DMS53 treated with DMSO at 0.1 percent for 48 hours (cell line): ENCODE measurements at regions not wholly inside any gene's neighbourhood (a gene's known extent, or its start where the extent isn't known, plus 50 kb on each side); places are given as distances from the start of the nearest gene placed in this dataset.

Experiments
- DNase-seq: peaks from one replicate; lab custom pipeline; 2025; ENCODE audit not compliant: unreplicated experiment; lab: John Stamatoyannopoulos, UW

GRCh38 chr7:28292834-28293526 lies 112.4 kb upstream of the JAZF1 start:
- DNase-seq: no peak

GRCh38 chr7:28293527-28293835 lies 112.9 kb upstream of the JAZF1 start:
- no peak for DNase-seq

- DNase-seq: peak; percentile 39
These were observed 115.5 kb upstream of the CREB5 start for GRCh38 chr7:28296571-28297483.

- no peak for DNase-seq
These were observed 114.4 kb upstream of the CREB5 start for GRCh38 chr7:28297801-28298459.

GRCh38 chr7:28298870-28299518 lies 113.3 kb upstream of the CREB5 start:
- DNase-seq: peak; percentile 94

GRCh38 chr7:28299556-28299955 lies 112.8 kb upstream of the CREB5 start:
- DNase-seq: no peak

- DNase-seq: no peak
These were observed 111.8 kb upstream of the CREB5 start for GRCh38 chr7:28300488-28300887.

- DNase-seq: no peak
These were observed 111.1 kb upstream of the CREB5 start for GRCh38 chr7:28301148-28301641.

GRCh38 chr7:28304290-28304689 lies 108.0 kb upstream of the CREB5 start:
- DNase-seq: no peak

- DNase-seq: no peak
These were observed 102.4 kb upstream of the CREB5 start for GRCh38 chr7:28309704-28310459.

GRCh38 chr7:28310460-28310848 lies 101.9 kb upstream of the CREB5 start:
- DNase-seq: no peak

- DNase-seq: no peak
These were observed 100.6 kb upstream of the CREB5 start for GRCh38 chr7:28311670-28312069.

GRCh38 chr7:28312948-28313347 lies 99.4 kb upstream of the CREB5 start:
- no peak for DNase-seq

- DNase-seq: no peak
These were observed 97.5 kb upstream of the CREB5 start for GRCh38 chr7:28314841-28315240.

GRCh38 chr7:28315565-28316410 lies 96.5 kb upstream of the CREB5 start:
- DNase-seq: no peak

- DNase-seq: no peak
These were observed 95.8 kb upstream of the CREB5 start for GRCh38 chr7:28316489-28316888.

GRCh38 chr7:28318101-28318762 lies 94.1 kb upstream of the CREB5 start:
- DNase-seq: no peak

- no peak for DNase-seq
These were observed 88.5 kb upstream of the CREB5 start for GRCh38 chr7:28323833-28324232.

- peak; percentile 69 for DNase-seq
These were observed 84.2 kb upstream of the CREB5 start for GRCh38 chr7:28328146-28328545.
